ENCODE measurements at regions not wholly inside any gene's neighbourhood (a gene's known extent, or its start where the extent isn't known, plus 50 kb on each side); places are given as distances from the start of the nearest gene placed in this dataset.

- TF ChIP-seq, protein P1, sequence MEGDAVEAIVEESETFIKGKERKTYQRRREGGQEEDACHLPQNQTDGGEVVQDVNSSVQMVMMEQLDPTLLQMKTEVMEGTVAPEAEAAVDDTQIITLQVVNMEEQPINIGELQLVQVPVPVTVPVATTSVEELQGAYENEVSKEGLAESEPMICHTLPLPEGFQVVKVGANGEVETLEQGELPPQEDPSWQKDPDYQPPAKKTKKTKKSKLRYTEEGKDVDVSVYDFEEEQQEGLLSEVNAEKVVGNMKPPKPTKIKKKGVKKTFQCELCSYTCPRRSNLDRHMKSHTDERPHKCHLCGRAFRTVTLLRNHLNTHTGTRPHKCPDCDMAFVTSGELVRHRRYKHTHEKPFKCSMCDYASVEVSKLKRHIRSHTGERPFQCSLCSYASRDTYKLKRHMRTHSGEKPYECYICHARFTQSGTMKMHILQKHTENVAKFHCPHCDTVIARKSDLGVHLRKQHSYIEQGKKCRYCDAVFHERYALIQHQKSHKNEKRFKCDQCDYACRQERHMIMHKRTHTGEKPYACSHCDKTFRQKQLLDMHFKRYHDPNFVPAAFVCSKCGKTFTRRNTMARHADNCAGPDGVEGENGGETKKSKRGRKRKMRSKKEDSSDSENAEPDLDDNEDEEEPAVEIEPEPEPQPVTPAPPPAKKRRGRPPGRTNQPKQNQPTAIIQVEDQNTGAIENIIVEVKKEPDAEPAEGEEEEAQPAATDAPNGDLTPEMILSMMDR (IDR thresholded peaks at IDR 0.05 in 8 of 11, conservative IDR thresholded peaks at IDR 0.05 in 3 of 11): no peak
- no peak for TF ChIP-seq POLR2A (IDR thresholded peaks at IDR 0.05)
- no peak for TF ChIP-seq POLR2AphosphoS5 (IDR thresholded peaks at IDR 0.05)
Measured at GRCh38 chr3:74302969-74303368, 311.5 kb downstream of the CNTN3 start.
